Body of pancreas (tissue), 4 donors: ENCODE measurements at regions not wholly inside any gene's neighbourhood (a gene's known extent, or its start where the extent isn't known, plus 50 kb on each side); places are given as distances from the start of the nearest gene placed in this dataset.

ENCODE experiments used
- CTCF ChIP-seq, 7 experiments: fragments of 450-650 bp in 4 of 7; fragments of 200-600 bp in 3 of 7; sonication (generic) in 3 of 7; IDR thresholded peaks; one replicate each; pipeline ENCODE4 v1.5.1; 2016 to 2019; ENCODE audit warnings: antibody characterized with exemption in 7 of 7
- POLR2A ChIP-seq, 3 donors: fragments of 450-650 bp; IDR thresholded peaks; one replicate each; pipeline ENCODE4 v1.6.1; 2016; ENCODE audit warnings: antibody characterized with exemption in 3 of 3, mild to moderate bottlenecking in 2 of 3

GRCh38 chr1:163896001-163896400 is 574.2 kb downstream of the NUF2 start:
- TF ChIP-seq CTCF (IDR thresholded peaks at IDR 0.05) (no peak), POLR2A (IDR thresholded peaks at IDR 0.05) (no peak)
